Dedifferentiated amniotic fluid mesenchymal stem cell (primary cell): ENCODE measurements at regions not wholly inside any gene's neighbourhood (a gene's known extent, or its start where the extent isn't known, plus 50 kb on each side); places are given as distances from the start of the nearest gene placed in this dataset.
"Not testable (repeated sequence)": the region's sequence is repeated elsewhere in the genome, so short reads cannot be mapped to it uniquely, and the experiment has no call there.

ENCODE experiments used
- DNase-seq: peaks from one replicate; pipeline ENCODE4 v3.0.0-alpha.2; 2016; ENCODE audit errors: extremely low spot score

GRCh38 chr1:214861615-214862014 is 220.9 kb upstream of the KCNK2 start:
- peak; percentile 42 for DNase-seq

- DNase-seq, result peak; percentile 48
Measured at GRCh38 chr1:214862421-214862820, 220.1 kb upstream of the KCNK2 start.

GRCh38 chr1:214864896-214865688 is 217.4 kb upstream of the KCNK2 start:
- DNase-seq, result peak; percentile 29

- not testable (repeated sequence) for DNase-seq
Measured at GRCh38 chr1:214870426-214870825, 212.1 kb upstream of the KCNK2 start.

GRCh38 chr1:214880956-214881355 is 201.6 kb upstream of the KCNK2 start:
- DNase-seq, result no peak

GRCh38 chr1:214882616-214883015 is 199.9 kb upstream of the KCNK2 start:
- DNase-seq, result no peak

- DNase-seq, result no peak
Measured at GRCh38 chr1:214895011-214895600, 187.4 kb upstream of the KCNK2 start.

GRCh38 chr1:214896921-214897320 is 185.6 kb upstream of the KCNK2 start:
- DNase-seq, result no peak

GRCh38 chr1:214897581-214897980 is 185.0 kb upstream of the KCNK2 start:
- DNase-seq, result no peak

- DNase-seq, result no peak
Measured at GRCh38 chr1:214898161-214898560, 184.4 kb upstream of the KCNK2 start.

- no peak for DNase-seq
Measured at GRCh38 chr1:214898718-214899117, 183.8 kb upstream of the KCNK2 start.

- no peak for DNase-seq
Measured at GRCh38 chr1:214899908-214900460, 182.6 kb upstream of the KCNK2 start.

- no peak for DNase-seq
Measured at GRCh38 chr1:214900590-214900989, 181.9 kb upstream of the KCNK2 start.

GRCh38 chr1:214901718-214902117 is 180.8 kb upstream of the KCNK2 start:
- DNase-seq, result peak; percentile 65

GRCh38 chr1:214902636-214903320 is 179.8 kb upstream of the KCNK2 start:
- DNase-seq, result no peak

GRCh38 chr1:214912127-214912526 is 170.4 kb upstream of the KCNK2 start:
- DNase-seq, result no peak

GRCh38 chr1:214913966-214914365 is 168.6 kb upstream of the KCNK2 start:
- DNase-seq, result no peak

GRCh38 chr1:214917081-214917635 is 165.4 kb upstream of the KCNK2 start:
- no peak for DNase-seq

- no peak for DNase-seq
Measured at GRCh38 chr1:214918745-214919144, 163.8 kb upstream of the KCNK2 start.

- DNase-seq, result no peak
Measured at GRCh38 chr1:214920337-214920736, 162.2 kb upstream of the KCNK2 start.

- DNase-seq, result no peak
Measured at GRCh38 chr1:214923278-214923915, 159.1 kb upstream of the KCNK2 start.

GRCh38 chr1:214927796-214928195 is 154.7 kb upstream of the KCNK2 start:
- no peak for DNase-seq
